Loucy (cell line): ENCODE measurements at regions not wholly inside any gene's neighbourhood (a gene's known extent, or its start where the extent isn't known, plus 50 kb on each side); places are given as distances from the start of the nearest gene placed in this dataset.

Source experiments
- H2AFZ ChIP-seq: fragments of 200-600 bp; sonication (generic); 2 replicates; pipeline ENCODE4 v1.6.0; 2016; ENCODE audit warnings: antibody characterized with exemption, mild to moderate bottlenecking, low read length, moderate library complexity
- H3F3A ChIP-seq: fragments of 200-600 bp; 2 replicates; pipeline ENCODE4 v1.6.0; 2016; ENCODE audit warnings: antibody characterized with exemption, low read depth, mild to moderate bottlenecking
- H3K27me3 ChIP-seq: fragments of 200-600 bp; sonication (generic); 2 replicates; pipeline ENCODE4 v1.6.1; 2014; ENCODE audit warnings: low read length, mild to moderate bottlenecking; ENCODE audit not compliant: insufficient read depth, poor library complexity, severe bottlenecking
- H3K36me3 ChIP-seq: fragments of 200-600 bp; sonication (generic); 2 replicates; pipeline ENCODE4 v1.6.1; 2016; ENCODE audit warnings: low read length; ENCODE audit not compliant: insufficient read depth
- H3K4me1 ChIP-seq: fragments of 200-600 bp; sonication (generic); 2 replicates; pipeline ENCODE4 v1.5.1; 2014; ENCODE audit warnings: low read length, mild to moderate bottlenecking; ENCODE audit not compliant: insufficient read depth, poor library complexity, severe bottlenecking
- H3K4me2 ChIP-seq: fragments of 200-600 bp; sonication (generic); 2 replicates; pipeline ENCODE4 v1.6.0; 2014; ENCODE audit warnings: antibody characterized with exemption, low read length, low read depth, mild to moderate bottlenecking; ENCODE audit not compliant: poor library complexity, severe bottlenecking
- H3K4me3 ChIP-seq: fragments of 200-600 bp; sonication (generic); 2 replicates; pipeline ENCODE4 v1.5.1; 2014; ENCODE audit warnings: low read length, mild to moderate bottlenecking, mixed read lengths; ENCODE audit not compliant: poor library complexity, severe bottlenecking
- H3K79me2 ChIP-seq: fragments of 200-600 bp; sonication (generic); 2 replicates; pipeline ENCODE4 v1.6.1; 2014; ENCODE audit warnings: low read length; ENCODE audit not compliant: insufficient read depth
- H3K9ac ChIP-seq: fragments of 200-600 bp; sonication (generic); 2 replicates; pipeline ENCODE4 v1.6.0; 2014; ENCODE audit warnings: mild to moderate bottlenecking, low read depth, low read length, moderate library complexity; ENCODE audit not compliant: poor library complexity, severe bottlenecking
- H3K9me2 ChIP-seq: fragments of 200-600 bp; sonication (generic); replicated peaks from 2 replicates; pipeline ENCODE4 v1.6.1; 2016; ENCODE audit warnings: low read depth, low read length, mixed read lengths
- H3K9me3 ChIP-seq: fragments of 200-600 bp; sonication (generic); 2 replicates; pipeline ENCODE4 v1.6.1; 2014; ENCODE audit warnings: mild to moderate bottlenecking, antibody characterized with exemption, low read length, low read depth; ENCODE audit not compliant: insufficient read depth
- H4K20me1 ChIP-seq: fragments of 200-600 bp; sonication (generic); 2 replicates; pipeline ENCODE4 v1.6.0; 2014; ENCODE audit warnings: antibody characterized with exemption, low read length, mild to moderate bottlenecking; ENCODE audit not compliant: insufficient read depth, poor library complexity, severe bottlenecking
- CTCF ChIP-seq: fragments of 200-600 bp; sonication (generic); conservative IDR thresholded peaks from 2 replicates; pipeline ENCODE4 v1.5.1; 2014; ENCODE audit warnings: mild to moderate bottlenecking, antibody characterized with exemption, low read length
- EZH2phosphoT487 ChIP-seq: fragments of 200-600 bp; IDR thresholded peaks from 2 replicates; pipeline ENCODE4 v1.6.1; 2018; ENCODE audit warnings: antibody characterized with exemption, mild to moderate bottlenecking, moderate library complexity, borderline replicate concordance

- Histone ChIP-seq H3K4me2 (no peak overlapping the region), H2AFZ (no peak overlapping the region), H3K9me2 (no peaks in the 10 kb centered on the region), H3F3A (no peaks in the 10 kb centered on the region), H3K9me3 (no peaks in the 10 kb centered on the region), H3K9ac (no peak overlapping the region), H3K4me1 (no peaks in the 10 kb centered on the region), H3K36me3 (no peaks in the 10 kb centered on the region), H4K20me1 (no peaks in the 10 kb centered on the region), H3K4me3 (no peak overlapping the region), H3K27me3 (no peaks in the 10 kb centered on the region), H3K79me2 (no peaks in the 10 kb centered on the region)
- TF ChIP-seq CTCF (no peak), EZH2phosphoT487 (no peak)
Observed at GRCh38 chr6:73941892-73942291, 245.9 kb downstream of the CD109 start.

- no peaks in the 10 kb centered on the region for H4K20me1 ChIP-seq
- H3F3A ChIP-seq, result no peaks in the 10 kb centered on the region
- H3K27me3 ChIP-seq, result no peaks in the 10 kb centered on the region
- TF ChIP-seq EZH2phosphoT487, result no peak
- TF ChIP-seq CTCF, result no peak
- H3K9ac ChIP-seq, result no peak overlapping the region
- H3K79me2 ChIP-seq, result no peaks in the 10 kb centered on the region
- H3K4me3 ChIP-seq, result no peak overlapping the region
- H3K9me2 ChIP-seq, result no peaks in the 10 kb centered on the region
- no peaks in the 10 kb centered on the region for H3K4me1 ChIP-seq
- no peak overlapping the region for H3K4me2 ChIP-seq
- H3K9me3 ChIP-seq, result no peaks in the 10 kb centered on the region
- no peaks in the 10 kb centered on the region for H3K36me3 ChIP-seq
- no peak overlapping the region for H2AFZ ChIP-seq
Observed at GRCh38 chr6:73937805-73938204, 241.8 kb downstream of the CD109 start.

GRCh38 chr6:73932866-73933265 lies 236.9 kb downstream of the CD109 start:
- no peaks in the 10 kb centered on the region for H3K27me3 ChIP-seq
- no peak overlapping the region for H2AFZ ChIP-seq
- no peak overlapping the region for H3K4me2 ChIP-seq
- H3K36me3 ChIP-seq, result no peaks in the 10 kb centered on the region
- TF ChIP-seq CTCF (no peak), EZH2phosphoT487 (no peak)
- no peaks in the 10 kb centered on the region for H3K9me2 ChIP-seq
- no peaks in the 10 kb centered on the region for H3K9me3 ChIP-seq
- no peak overlapping the region for H3K4me3 ChIP-seq
- H4K20me1 ChIP-seq, result no peaks in the 10 kb centered on the region
- no peaks in the 10 kb centered on the region for H3F3A ChIP-seq
- no peak overlapping the region for H3K9ac ChIP-seq
- no peaks in the 10 kb centered on the region for H3K79me2 ChIP-seq
- no peaks in the 10 kb centered on the region for H3K4me1 ChIP-seq
